OCI-LY7 (cell line): ENCODE measurements at regions not wholly inside any gene's neighbourhood (a gene's known extent, or its start where the extent isn't known, plus 50 kb on each side); places are given as distances from the start of the nearest gene placed in this dataset.

Experiments
- BruUV-seq: library from RNA; stranded (reverse); fragments of 400-500 nt; replicated peaks from 2 replicates; lab custom pipeline; 2021; lab: Mats Ljungman, UMichigan
- CTCF ChIA-PET: fragments of 300-600 bp; sonication (Branson Sonifier 250); formaldehyde crosslinking; loops from one replicate; lab custom pipeline; 2022; ENCODE audit warnings: antibody characterized with exemption; ENCODE audit not compliant: unreplicated experiment; lab: Charles Lee
- POLR2A ChIA-PET: fragments of 300-600 bp; sonication (Branson Sonifier 250); formaldehyde crosslinking; loops from one replicate; lab custom pipeline; 2022; ENCODE audit warnings: antibody characterized with exemption; lab: Charles Lee
- DNase-seq: peaks from one replicate; pipeline ENCODE4 v3.0.0-alpha.2; 2015; ENCODE audit warnings: low spot score
- H2AFZ ChIP-seq: fragments of 200-600 bp; sonication (generic), shearing (Covaris generic); 2 replicates; pipeline ENCODE4 v1.6.1; 2014; ENCODE audit warnings: mild to moderate bottlenecking, antibody characterized with exemption, low read length, moderate library complexity
- H3K27ac ChIP-seq: fragments of 200-600 bp; sonication (generic); 2 replicates; pipeline ENCODE4 v1.5.1; 2014; ENCODE audit warnings: mixed run types, low read depth, mild to moderate bottlenecking, moderate library complexity, low read length, inconsistent platforms; ENCODE audit not compliant: poor library complexity, severe bottlenecking
- H3K36me3 ChIP-seq: fragments of 200-600 bp; sonication (generic); 2 replicates; pipeline ENCODE4 v1.6.1; 2014; ENCODE audit warnings: mild to moderate bottlenecking, antibody characterized with exemption, low read length, moderate library complexity, mixed read lengths; ENCODE audit not compliant: insufficient read depth
- H3K4me1 ChIP-seq: fragments of 200-600 bp; sonication (generic); 2 replicates; pipeline ENCODE4 v1.5.1; 2014; ENCODE audit warnings: mild to moderate bottlenecking, low read length; ENCODE audit not compliant: insufficient read depth, poor library complexity, severe bottlenecking
- H3K4me2 ChIP-seq: fragments of 200-600 bp; sonication (generic); 2 replicates; pipeline ENCODE4 v1.6.1; 2014; ENCODE audit warnings: mild to moderate bottlenecking, low read length
- H3K4me3 ChIP-seq: fragments of 200-600 bp; sonication (generic); 2 replicates; pipeline ENCODE4 v1.5.1; 2014; ENCODE audit warnings: mild to moderate bottlenecking, low read depth, low read length; ENCODE audit not compliant: poor library complexity, severe bottlenecking
- H3K79me2 ChIP-seq: fragments of 200-600 bp; sonication (generic); 2 replicates; pipeline ENCODE4 v1.6.1; 2016; ENCODE audit warnings: low read depth, mild to moderate bottlenecking, low read length, moderate library complexity, mixed read lengths; ENCODE audit not compliant: insufficient read depth
- H3K9me2 ChIP-seq: fragments of 200-600 bp; sonication (generic); 2 replicates; pipeline ENCODE4 v1.6.1; 2016; ENCODE audit warnings: mild to moderate bottlenecking, low read length, mixed read lengths; ENCODE audit not compliant: insufficient read depth
- H3K9me3 ChIP-seq: fragments of 200-600 bp; sonication (generic); 2 replicates; pipeline ENCODE4 v1.6.1; 2014; ENCODE audit warnings: mild to moderate bottlenecking, mixed run types, low read length, mixed read lengths
- H4K20me1 ChIP-seq: fragments of 200-600 bp; sonication (generic); 2 replicates; pipeline ENCODE4 v1.6.1; 2014; ENCODE audit warnings: mild to moderate bottlenecking, antibody characterized with exemption, low read length, moderate library complexity, mixed read lengths; ENCODE audit not compliant: insufficient read depth
- EZH2phosphoT487 ChIP-seq: fragments of 200-600 bp; sonication (generic); IDR thresholded peaks from 2 replicates; pipeline ENCODE4 v1.6.1; 2018; ENCODE audit warnings: low read depth, borderline replicate concordance, mild to moderate bottlenecking, mixed run types, antibody characterized with exemption, low read length, moderate library complexity, mixed read lengths
- intact Hi-C: fragments of 100-400 bp; cut with micrococcal nuclease; formaldehyde crosslinking; loops from one replicate; pipeline ENCODE4 v1.10.0; 2022; ENCODE audit not compliant: unreplicated experiment
- TF ChIP-seq, protein P1 (sequence below): fragments of 200-600 bp; sonication (generic); conservative IDR thresholded peaks from 2 replicates; pipeline ENCODE4 v1.5.1; 2014; ENCODE audit warnings: mild to moderate bottlenecking, antibody characterized with exemption, low read length, moderate library complexity, mixed read lengths

DNA sequence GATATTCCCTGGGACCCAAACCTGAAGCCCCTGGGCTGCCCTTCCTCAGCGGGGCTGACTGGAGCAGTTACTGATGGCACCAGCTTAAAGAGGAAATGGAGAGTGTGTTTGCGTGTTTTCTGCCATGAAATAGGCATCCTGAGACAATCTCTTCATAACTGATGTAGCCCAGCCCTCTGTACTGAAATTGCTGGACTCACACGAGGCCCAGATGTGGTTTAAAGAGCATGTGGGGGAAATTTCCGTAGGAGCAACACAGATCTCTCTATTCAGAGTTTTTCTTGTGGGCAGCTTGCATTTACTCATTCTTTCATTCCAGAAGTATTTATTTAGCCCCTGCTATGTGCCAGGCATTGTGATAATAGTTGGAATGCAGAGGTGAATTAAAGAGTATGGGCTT, 782.1 kb upstream of the TBX3 start:
- H4K20me1 ChIP-seq: no peaks in the 10 kb centered on the region
- H3K79me2 ChIP-seq: no peaks in the 10 kb centered on the region
- CTCF ChIA-PET: no interaction called here
- no peaks in the 10 kb centered on the region for H3K4me1 ChIP-seq
- H3K36me3 ChIP-seq: no peaks in the 10 kb centered on the region
- TF ChIP-seq EZH2phosphoT487: no peak
- TF ChIP-seq, protein P1, sequence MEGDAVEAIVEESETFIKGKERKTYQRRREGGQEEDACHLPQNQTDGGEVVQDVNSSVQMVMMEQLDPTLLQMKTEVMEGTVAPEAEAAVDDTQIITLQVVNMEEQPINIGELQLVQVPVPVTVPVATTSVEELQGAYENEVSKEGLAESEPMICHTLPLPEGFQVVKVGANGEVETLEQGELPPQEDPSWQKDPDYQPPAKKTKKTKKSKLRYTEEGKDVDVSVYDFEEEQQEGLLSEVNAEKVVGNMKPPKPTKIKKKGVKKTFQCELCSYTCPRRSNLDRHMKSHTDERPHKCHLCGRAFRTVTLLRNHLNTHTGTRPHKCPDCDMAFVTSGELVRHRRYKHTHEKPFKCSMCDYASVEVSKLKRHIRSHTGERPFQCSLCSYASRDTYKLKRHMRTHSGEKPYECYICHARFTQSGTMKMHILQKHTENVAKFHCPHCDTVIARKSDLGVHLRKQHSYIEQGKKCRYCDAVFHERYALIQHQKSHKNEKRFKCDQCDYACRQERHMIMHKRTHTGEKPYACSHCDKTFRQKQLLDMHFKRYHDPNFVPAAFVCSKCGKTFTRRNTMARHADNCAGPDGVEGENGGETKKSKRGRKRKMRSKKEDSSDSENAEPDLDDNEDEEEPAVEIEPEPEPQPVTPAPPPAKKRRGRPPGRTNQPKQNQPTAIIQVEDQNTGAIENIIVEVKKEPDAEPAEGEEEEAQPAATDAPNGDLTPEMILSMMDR: no peak
- no peaks in the 10 kb centered on the region for H3K9me2 ChIP-seq
- H3K27ac ChIP-seq: no peak overlapping the region
- no peak for DNase-seq
- H3K4me2 ChIP-seq: no peak overlapping the region
- intact Hi-C loops: no loop called here
- no peaks in the 10 kb centered on the region for H3K9me3 ChIP-seq
- no TSS peak for BruUV-seq
- H2AFZ ChIP-seq: no peak overlapping the region
- no peak overlapping the region for H3K4me3 ChIP-seq
- POLR2A ChIA-PET: no interaction called here

DNA sequence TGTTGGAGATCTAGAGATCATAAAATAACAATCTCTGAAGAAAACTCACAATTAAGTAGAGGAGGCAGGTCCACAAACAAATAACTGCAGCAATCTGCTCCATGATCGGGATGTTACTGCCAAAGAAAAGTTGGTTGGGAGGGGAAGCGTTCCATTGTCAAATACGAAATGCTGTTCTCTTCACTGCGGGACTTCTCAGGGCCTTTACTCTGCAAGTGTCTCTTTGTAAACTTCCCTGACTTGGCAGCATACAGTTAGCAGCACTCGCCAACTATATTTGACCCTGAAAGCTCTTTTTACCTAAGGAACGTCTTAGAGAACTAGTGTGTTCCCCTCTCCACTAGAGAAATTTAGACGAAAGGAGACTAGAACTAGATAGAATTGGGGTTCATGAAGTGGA, 780.7 kb upstream of the TBX3 start:
- Histone ChIP-seq H3K9me2 (no peaks in the 10 kb centered on the region), H3K4me1 (no peaks in the 10 kb centered on the region), H4K20me1 (no peaks in the 10 kb centered on the region), H2AFZ (no peak overlapping the region), H3K4me2 (no peak overlapping the region), H3K27ac (no peak overlapping the region), H3K79me2 (no peaks in the 10 kb centered on the region), H3K36me3 (no peaks in the 10 kb centered on the region), H3K9me3 (no peaks in the 10 kb centered on the region), H3K4me3 (no peak overlapping the region)
- TF ChIP-seq EZH2phosphoT487: no peak
- TF ChIP-seq, protein P1: no peak
- intact Hi-C loops: no loop called here
- no peak for DNase-seq
- POLR2A ChIA-PET: no interaction called here
- BruUV-seq: no TSS peak
- CTCF ChIA-PET: no interaction called here

DNA sequence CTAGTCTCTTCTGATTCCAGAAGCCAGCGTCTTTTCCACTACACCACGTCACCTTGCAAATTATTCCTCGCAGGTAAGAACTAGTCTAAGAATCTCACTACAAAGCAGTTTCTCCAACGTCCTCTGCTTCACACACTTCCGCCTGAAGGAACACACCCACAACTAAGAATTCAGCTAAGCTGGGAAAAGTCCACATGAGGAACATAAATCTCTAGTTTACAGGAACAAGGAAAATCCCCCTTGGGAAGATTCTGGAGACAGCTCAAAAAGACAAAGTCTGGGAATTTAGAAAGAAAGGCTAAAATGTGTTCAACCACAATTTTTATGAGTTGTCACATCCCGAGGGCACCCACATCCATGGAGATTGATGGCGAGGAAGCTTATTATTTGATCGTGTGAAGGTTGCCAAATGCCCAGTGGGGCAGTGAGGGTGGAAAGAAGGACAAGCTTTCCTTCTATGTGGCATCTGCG, 780.2 kb upstream of the TBX3 start:
- TF ChIP-seq, protein P1: no peak
- no peak for TF ChIP-seq EZH2phosphoT487
- Histone ChIP-seq H3K4me1 (no peaks in the 10 kb centered on the region), H3K4me3 (no peak overlapping the region), H2AFZ (no peak overlapping the region), H3K36me3 (no peaks in the 10 kb centered on the region), H3K79me2 (no peaks in the 10 kb centered on the region), H4K20me1 (no peaks in the 10 kb centered on the region), H3K27ac (no peak overlapping the region), H3K9me3 (no peaks in the 10 kb centered on the region), H3K4me2 (no peak overlapping the region), H3K9me2 (no peaks in the 10 kb centered on the region)
- DNase-seq: no peak
- intact Hi-C loops: no loop called here
- ChIA-PET CTCF (no interaction called here), POLR2A (no interaction called here)
- no TSS peak for BruUV-seq
